ENCODE measurements at regions not wholly inside any gene's neighbourhood (a gene's known extent, or its start where the extent isn't known, plus 50 kb on each side); places are given as distances from the start of the nearest gene placed in this dataset.
"Not testable (repeated sequence)": the region's sequence is repeated elsewhere in the genome, so short reads cannot be mapped to it uniquely, and the experiment has no call there.

DNA sequence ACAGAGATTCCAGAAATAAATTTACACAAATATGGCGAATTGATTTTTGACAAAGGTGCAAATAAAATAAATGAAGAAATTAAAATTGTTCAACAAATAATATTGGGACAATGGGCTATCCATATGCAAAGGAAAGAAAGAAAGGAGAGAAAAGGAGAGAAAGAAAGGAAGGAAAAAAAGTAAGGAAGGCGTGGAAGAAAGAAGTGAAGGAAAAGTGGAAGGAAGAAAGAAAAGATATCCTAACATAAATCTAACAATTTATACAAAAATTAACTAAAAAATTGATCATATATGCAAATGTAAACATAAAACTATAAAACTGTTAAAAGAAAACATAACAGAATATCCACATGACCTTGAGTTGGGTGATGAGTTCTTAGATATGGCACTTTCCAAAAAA, 78.7 kb upstream of the ZNF184 start:
- Histone ChIP-seq H3K4me1 (ENCODE audit: control insufficient read depth, extremely low read depth, insufficient read depth, low read length) (peaks cover 3% of the 10 kb centered on the region), H3K79me2 (ENCODE audit: control insufficient read depth, insufficient read depth, low read length) (no peaks in the 10 kb centered on the region), H3K9ac (replicated peaks; ENCODE audit: extremely low read depth, insufficient read depth, low read length) (no peak overlapping the region), H3K36me3 (ENCODE audit: control insufficient read depth in 2 of 2, extremely low read depth in 1 of 2, insufficient read depth in 2 of 2, low read length in 2 of 2) (no peaks in the 10 kb centered on the region), H3K27ac (ENCODE audit: insufficient read depth, low read depth, low read length) (no peak overlapping the region), H3K27me3 (ENCODE audit: control insufficient read depth in 2 of 2, insufficient read depth in 2 of 2, low read length in 2 of 2) (peaks cover 10 to 27% of the 10 kb centered on the region in 2 experiments), H3K4me2 (ENCODE audit: insufficient read depth, low read length) (no peak overlapping the region), H4K20me1 (replicated peaks; ENCODE audit: control insufficient read depth, extremely low read depth, insufficient read depth, low read length) (no peaks in the 10 kb centered on the region), H3K9me3 (replicated peaks; ENCODE audit: control insufficient read depth, insufficient read depth, low read length) (no peaks in the 10 kb centered on the region), H2AFZ (ENCODE audit: low read depth, low read length) (no peak overlapping the region), H3K9me1 (replicated peaks; ENCODE audit: control insufficient read depth, extremely low read depth, insufficient read depth, low read length) (no peaks in the 10 kb centered on the region), H3K4me3 (replicated peaks in 1 of 3; ENCODE audit: insufficient read depth in 1 of 3, low read depth in 1 of 3, low read length in 3 of 3) (no peak overlapping the region)
- no peak for DNase-seq (ENCODE audit: low read depth, low spot score)
- ChIA-PET CTCF (no interaction called here), POLR2A (no interaction called here)
- no peak for FAIRE-seq
- TF ChIP-seq MYC (IDR thresholded peaks at IDR 0.05; ENCODE audit: low read depth, low read length) = no peak
- no TSS peak for BruUV-seq (replicated peaks)
- intact Hi-C loops (cut with micrococcal nuclease) = no loop called here
- dilution Hi-C loops (cut with MboI; ENCODE audit: extremely low pct_ligation_motif_present, low sequenced_read_pairs) = no loop called here

GRCh38 chr6:27550692-27551091, 77.8 kb upstream of the ZNF184 start:
- Histone ChIP-seq H3K4me1 (ENCODE audit: control insufficient read depth, extremely low read depth, insufficient read depth, low read length) (peaks cover 3% of the 10 kb centered on the region), H3K36me3 (ENCODE audit: control insufficient read depth in 2 of 2, extremely low read depth in 1 of 2, insufficient read depth in 2 of 2, low read length in 2 of 2) (no peaks in the 10 kb centered on the region), H3K4me3 (replicated peaks in 1 of 3; ENCODE audit: insufficient read depth in 1 of 3, low read depth in 1 of 3, low read length in 3 of 3) (no peak overlapping the region), H3K9me1 (replicated peaks; ENCODE audit: control insufficient read depth, extremely low read depth, insufficient read depth, low read length) (no peaks in the 10 kb centered on the region), H3K79me2 (ENCODE audit: control insufficient read depth, insufficient read depth, low read length) (no peaks in the 10 kb centered on the region), H3K27ac (ENCODE audit: insufficient read depth, low read depth, low read length) (no peak overlapping the region), H3K9ac (replicated peaks; ENCODE audit: extremely low read depth, insufficient read depth, low read length) (no peak overlapping the region), H3K9me3 (replicated peaks; ENCODE audit: control insufficient read depth, insufficient read depth, low read length) (no peaks in the 10 kb centered on the region), H3K4me2 (ENCODE audit: insufficient read depth, low read length) (no peak overlapping the region), H3K27me3 (ENCODE audit: control insufficient read depth in 2 of 2, insufficient read depth in 2 of 2, low read length in 2 of 2) (peaks cover 5 to 20% of the 10 kb centered on the region in 2 experiments), H2AFZ (ENCODE audit: low read depth, low read length) (no peak overlapping the region), H4K20me1 (replicated peaks; ENCODE audit: control insufficient read depth, extremely low read depth, insufficient read depth, low read length) (no peaks in the 10 kb centered on the region)
- dilution Hi-C loops (cut with MboI; ENCODE audit: extremely low pct_ligation_motif_present, low sequenced_read_pairs) (no loop called here), intact Hi-C loops (cut with micrococcal nuclease) (no loop called here)
- FAIRE-seq (no peak), DNase-seq (ENCODE audit: low read depth, low spot score) (no peak)
- no TSS peak for BruUV-seq (replicated peaks)
- TF ChIP-seq JUN (IDR thresholded peaks at IDR 0.05; ENCODE audit: borderline replicate concordance, insufficient read depth, insufficient read length, low read depth) (no peak), MYC (IDR thresholded peaks at IDR 0.05; ENCODE audit: low read depth, low read length) (no peak), POLR2AphosphoS5 (IDR thresholded peaks at IDR 0.05; ENCODE audit: insufficient read depth, low read depth, low read length) (no peak), MAX (IDR thresholded peaks at IDR 0.05; ENCODE audit: insufficient read depth, insufficient read length) (no peak), POLR2A (IDR thresholded peaks at IDR 0.05; ENCODE audit: low read depth, low read length) (no peak), FOS (IDR thresholded peaks at IDR 0.05; ENCODE audit: borderline replicate concordance, insufficient read depth, low read length) (no peak), GATA2 (IDR thresholded peaks at IDR 0.05; ENCODE audit: insufficient read depth, insufficient read length, low read depth, low read length) (no peak), EZH2 (IDR thresholded peaks at IDR 0.05; ENCODE audit: borderline replicate concordance, low read depth, low read length, severe bottlenecking) (no peak)
- TF ChIP-seq, protein P1, sequence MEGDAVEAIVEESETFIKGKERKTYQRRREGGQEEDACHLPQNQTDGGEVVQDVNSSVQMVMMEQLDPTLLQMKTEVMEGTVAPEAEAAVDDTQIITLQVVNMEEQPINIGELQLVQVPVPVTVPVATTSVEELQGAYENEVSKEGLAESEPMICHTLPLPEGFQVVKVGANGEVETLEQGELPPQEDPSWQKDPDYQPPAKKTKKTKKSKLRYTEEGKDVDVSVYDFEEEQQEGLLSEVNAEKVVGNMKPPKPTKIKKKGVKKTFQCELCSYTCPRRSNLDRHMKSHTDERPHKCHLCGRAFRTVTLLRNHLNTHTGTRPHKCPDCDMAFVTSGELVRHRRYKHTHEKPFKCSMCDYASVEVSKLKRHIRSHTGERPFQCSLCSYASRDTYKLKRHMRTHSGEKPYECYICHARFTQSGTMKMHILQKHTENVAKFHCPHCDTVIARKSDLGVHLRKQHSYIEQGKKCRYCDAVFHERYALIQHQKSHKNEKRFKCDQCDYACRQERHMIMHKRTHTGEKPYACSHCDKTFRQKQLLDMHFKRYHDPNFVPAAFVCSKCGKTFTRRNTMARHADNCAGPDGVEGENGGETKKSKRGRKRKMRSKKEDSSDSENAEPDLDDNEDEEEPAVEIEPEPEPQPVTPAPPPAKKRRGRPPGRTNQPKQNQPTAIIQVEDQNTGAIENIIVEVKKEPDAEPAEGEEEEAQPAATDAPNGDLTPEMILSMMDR (IDR thresholded peaks at IDR 0.05; ENCODE audit: extremely low read depth in 1 of 2, insufficient read depth in 1 of 2, low read depth in 1 of 2, low read length in 2 of 2) = no peak
- CTCF ChIA-PET = no interaction called here
- POLR2A ChIA-PET = no interaction called here

DNA sequence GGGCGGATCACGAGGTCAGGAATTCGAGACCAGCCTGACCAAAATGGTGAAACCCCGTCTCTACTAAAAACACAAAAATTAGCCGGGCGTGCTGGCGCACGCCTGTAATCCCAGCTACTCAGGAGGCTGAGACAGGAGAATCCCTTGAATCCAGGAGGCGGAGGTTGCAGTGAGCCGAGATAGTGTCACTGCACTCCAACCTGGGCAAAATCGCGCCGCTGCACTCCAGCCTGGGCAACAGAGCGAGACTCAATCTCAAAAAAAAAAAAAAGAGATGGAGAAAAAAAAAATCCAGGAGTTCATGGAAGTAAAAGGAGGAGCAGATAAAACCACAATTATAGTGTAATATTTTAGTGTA, 76.3 kb upstream of the ZNF184 start:
- H3K36me3 ChIP-seq (ENCODE audit: control insufficient read depth in 2 of 2, extremely low read depth in 1 of 2, insufficient read depth in 2 of 2, low read length in 2 of 2); BruUV-seq (replicated peaks); H3K9me1 ChIP-seq (replicated peaks; ENCODE audit: control insufficient read depth, extremely low read depth, insufficient read depth, low read length); H2AFZ ChIP-seq (ENCODE audit: low read depth, low read length); dilution Hi-C loops (cut with MboI; ENCODE audit: extremely low pct_ligation_motif_present, low sequenced_read_pairs); H4K20me1 ChIP-seq (replicated peaks; ENCODE audit: control insufficient read depth, extremely low read depth, insufficient read depth, low read length); H3K9ac ChIP-seq (replicated peaks; ENCODE audit: extremely low read depth, insufficient read depth, low read length); H3K4me2 ChIP-seq (ENCODE audit: insufficient read depth, low read length); H3K27ac ChIP-seq (ENCODE audit: insufficient read depth, low read depth, low read length); H3K9me3 ChIP-seq (replicated peaks; ENCODE audit: control insufficient read depth, insufficient read depth, low read length); FAIRE-seq; H3K79me2 ChIP-seq (ENCODE audit: control insufficient read depth, insufficient read depth, low read length); DNase-seq (ENCODE audit: low read depth, low spot score); H3K4me3 ChIP-seq (replicated peaks in 1 of 3; ENCODE audit: insufficient read depth in 1 of 3, low read depth in 1 of 3, low read length in 3 of 3); POLR2A ChIA-PET: not testable (repeated sequence)
- intact Hi-C loops (cut with micrococcal nuclease) = loop anchor here (5.0 kb wide), 3 partner anchors 58 to 312 kb away; no protein-coding TSS in a partner anchor
- CTCF ChIA-PET = interaction anchor here (1.0 to 1.6 kb wide), 4 partner anchors 12 to 347 kb away, joined by 3 to 8 read pairs (median 3); no protein-coding TSS in a partner anchor
- H3K4me1 ChIP-seq (ENCODE audit: control insufficient read depth, extremely low read depth, insufficient read depth, low read length) = peaks cover 13% of the 10 kb centered on the region
- peaks cover 4 to 13% of the 10 kb centered on the region in 2 experiments for H3K27me3 ChIP-seq (ENCODE audit: control insufficient read depth in 2 of 2, insufficient read depth in 2 of 2, low read length in 2 of 2)

All from endothelial cell of umbilical vein (primary cell).